GM23338 (cell line): ENCODE measurements at regions not wholly inside any gene's neighbourhood (a gene's known extent, or its start where the extent isn't known, plus 50 kb on each side); places are given as distances from the start of the nearest gene placed in this dataset.

Source experiments
- ATAC-seq: fragments of 200-7000 bp; cut with Tn5 transposase; 3 replicates; pipeline ENCODE4 v1.9.1; 2020
- DNase-seq: peaks from one replicate; pipeline ENCODE4 v3.0.0-alpha.2; 2015; ENCODE audit warnings: low spot score
- H2AFZ ChIP-seq: fragments of 200-600 bp; sonication (generic); 2 replicates; pipeline ENCODE4 v1.8.0; 2016; ENCODE audit warnings: antibody characterized with exemption, mild to moderate bottlenecking, moderate library complexity
- H3F3A ChIP-seq: fragments of 200-600 bp; sonication (generic); replicated peaks from 2 replicates; pipeline ENCODE4 v1.8.0; 2017; ENCODE audit warnings: antibody characterized with exemption, mixed run types, low read depth
- H3K27ac ChIP-seq: fragments of 200-600 bp; sonication (generic); 2 replicates; pipeline ENCODE4 v1.6.1; 2016; ENCODE audit warnings: low read depth
- H3K27me3 ChIP-seq: fragments of 200-600 bp; sonication (generic); 2 replicates; pipeline ENCODE4 v1.8.0; 2016; ENCODE audit warnings: mild to moderate bottlenecking, mixed run types, moderate library complexity; ENCODE audit not compliant: insufficient read depth
- H3K36me3 ChIP-seq: fragments of 200-600 bp; sonication (generic); 2 replicates; pipeline ENCODE4 v1.8.0; 2016; ENCODE audit warnings: mild to moderate bottlenecking; ENCODE audit not compliant: insufficient read depth
- H3K4me1 ChIP-seq: fragments of 200-600 bp; sonication (generic); 2 replicates; pipeline ENCODE4 v1.8.0; 2016; ENCODE audit warnings: mild to moderate bottlenecking, moderate library complexity; ENCODE audit not compliant: insufficient read depth
- H3K4me2 ChIP-seq: fragments of 200-600 bp; sonication (generic); 2 replicates; pipeline ENCODE4 v1.7.1; 2017; ENCODE audit warnings: mixed run types
- H3K4me3 ChIP-seq: fragments of 200-600 bp; sonication (generic); 2 replicates; pipeline ENCODE4 v1.6.1; 2016; ENCODE audit warnings: mixed run types
- H3K79me2 ChIP-seq: fragments of 200-600 bp; sonication (generic); replicated peaks from 2 replicates; pipeline ENCODE4 v1.8.0; 2017; ENCODE audit warnings: mild to moderate bottlenecking; ENCODE audit not compliant: insufficient read depth
- H3K9me2 ChIP-seq: fragments of 200-600 bp; sonication (generic); 2 replicates; pipeline ENCODE4 v1.8.0; 2017; ENCODE audit not compliant: insufficient read depth
- H4K20me1 ChIP-seq: fragments of 200-600 bp; sonication (generic); replicated peaks from 2 replicates; pipeline ENCODE4 v1.8.0; 2017; ENCODE audit warnings: mild to moderate bottlenecking; ENCODE audit not compliant: insufficient read depth
- H3K27ac Mint-ChIP-seq: 2 replicates; pipeline ENCODE4 v1.8.0; 2020; ENCODE audit warnings: inconsistent platforms, mild to moderate bottlenecking, moderate library complexity, mixed read lengths
- H3K27me3 Mint-ChIP-seq: 3 replicates; pipeline ENCODE4 v1.8.0; 2022; ENCODE audit warnings: low read depth, mild to moderate bottlenecking, moderate library complexity, mixed read lengths, inconsistent platforms; ENCODE audit not compliant: insufficient read depth, poor library complexity
- H3K36me3 Mint-ChIP-seq: 3 replicates; pipeline ENCODE4 v1.8.0; 2021; ENCODE audit warnings: low read depth, mild to moderate bottlenecking, inconsistent platforms, moderate library complexity, mixed read lengths
- H3K4me1 Mint-ChIP-seq: 3 replicates; pipeline ENCODE4 v1.8.0; 2020; ENCODE audit warnings: mild to moderate bottlenecking, inconsistent platforms, mixed read lengths
- H3K4me3 Mint-ChIP-seq: 3 replicates; pipeline ENCODE4 v1.8.0; 2021; ENCODE audit warnings: moderate library complexity, mild to moderate bottlenecking, inconsistent platforms, mixed read lengths
- H3K9me3 Mint-ChIP-seq: 3 replicates; pipeline ENCODE4 v1.8.0; 2020; ENCODE audit warnings: moderate library complexity, mild to moderate bottlenecking, inconsistent platforms, mixed read lengths
- CREB1 ChIP-seq: fragments of 250-450 bp; sonication (Bioruptor Pico); IDR thresholded peaks from 2 replicates; pipeline ENCODE4 v1.5.0; 2020; ENCODE audit warnings: low read depth, mild to moderate bottlenecking, moderate library complexity
- EZH2 ChIP-seq: fragments of 200-600 bp; sonication (generic); IDR thresholded peaks from one replicate; pipeline ENCODE4 v1.8.0; 2017; ENCODE audit warnings: antibody characterized with exemption, mild to moderate bottlenecking, low read depth; ENCODE audit not compliant: unreplicated experiment
- EZH2phosphoT487 ChIP-seq: fragments of 200-600 bp; sonication (generic); IDR thresholded peaks from one replicate; pipeline ENCODE4 v1.8.1; 2018; ENCODE audit warnings: antibody characterized with exemption; ENCODE audit not compliant: unreplicated experiment
- JUNB ChIP-seq: IDR thresholded peaks from one replicate; pipeline ENCODE4 v1.6.1; 2016; ENCODE audit warnings: antibody characterized with exemption; ENCODE audit not compliant: unreplicated experiment
- NANOG ChIP-seq: IDR thresholded peaks from 2 replicates; pipeline ENCODE4 v1.6.1; 2016; ENCODE audit warnings: antibody characterized with exemption, borderline replicate concordance
- POLR2AphosphoS5 ChIP-seq: IDR thresholded peaks from 2 replicates; pipeline ENCODE4 v1.6.1; 2016; ENCODE audit warnings: antibody characterized with exemption, low read depth
- STAT1 ChIP-seq: IDR thresholded peaks from one replicate; pipeline ENCODE4 v1.6.1; 2016; ENCODE audit warnings: antibody characterized with exemption; ENCODE audit not compliant: unreplicated experiment
- ZNF114 ChIP-seq: fragments of 250-450 bp; sonication (Bioruptor Pico); IDR thresholded peaks from 2 replicates; pipeline ENCODE4 v1.5.0; 2020; ENCODE audit warnings: mild to moderate bottlenecking, moderate library complexity
- ZNF331 ChIP-seq: fragments of 250-450 bp; sonication (Bioruptor Pico); IDR thresholded peaks from 2 replicates; pipeline ENCODE4 v1.5.0; 2020; ENCODE audit warnings: low read depth, mild to moderate bottlenecking, moderate library complexity
- TF ChIP-seq, protein P1 (sequence below): fragments of 250-450 bp; sonication (Bioruptor Pico); IDR thresholded peaks from 2 replicates; pipeline ENCODE4 v1.5.0; 2020; ENCODE audit warnings: mild to moderate bottlenecking, moderate library complexity
- TF ChIP-seq, protein P2 (sequence below): IDR thresholded peaks from 2 replicates; pipeline ENCODE4 v1.6.1; 2016; ENCODE audit warnings: antibody characterized with exemption
- TF ChIP-seq, protein P3 (sequence below): IDR thresholded peaks from one replicate; pipeline ENCODE4 v1.6.1; 2018; ENCODE audit warnings: antibody characterized with exemption; ENCODE audit not compliant: unreplicated experiment
- TF ChIP-seq, protein P4 (sequence below), 2 experiments: fragments of 200-600 bp in 1 of 2; sonication (generic) in 1 of 2; conservative IDR thresholded peaks; 2 replicates each; pipeline versions ENCODE4 v1.5.1 to v1.6.1; 2016 to 2017; ENCODE audit warnings: antibody characterized with exemption in 2 of 2, low read depth in 2 of 2, mild to moderate bottlenecking in 2 of 2, moderate library complexity in 1 of 2

DNA sequence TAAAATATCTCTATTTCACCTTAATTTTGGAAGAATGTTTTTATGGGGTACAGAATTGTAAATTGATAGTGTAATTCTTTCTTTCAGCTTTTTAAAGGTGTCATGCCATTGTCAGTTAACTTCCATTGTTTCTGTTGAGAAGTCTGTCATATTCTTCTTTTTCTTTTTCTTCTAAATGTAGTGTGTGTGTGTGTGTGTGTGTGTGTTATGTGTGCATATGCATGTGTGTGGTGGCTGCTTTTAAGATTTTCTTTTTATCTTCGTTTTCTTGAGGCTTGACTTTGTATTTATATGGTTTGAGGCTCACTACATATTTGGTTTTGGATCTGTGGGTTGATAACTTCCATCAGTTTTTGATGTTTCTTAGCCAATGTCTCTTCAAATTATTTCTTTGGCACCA, 176.5 kb downstream of the OGFRL1 start:
- H3K4me3 ChIP-seq, result no peak overlapping the region
- H3K36me3 Mint-ChIP-seq, result peaks cover 3% of the 10 kb centered on the region; the same call in 1 of the 3 replicates
- H3K36me3 ChIP-seq, result no peaks in the 10 kb centered on the region
- H3K27me3 ChIP-seq, result no peaks in the 10 kb centered on the region
- ATAC-seq (no peak), DNase-seq (no peak)
- no peaks in the 10 kb centered on the region for H3F3A ChIP-seq
- H3K4me1 ChIP-seq, result no peaks in the 10 kb centered on the region
- H3K27me3 Mint-ChIP-seq, result peaks cover 1% of the 10 kb centered on the region
- no peak overlapping the region for H3K27ac Mint-ChIP-seq
- no peak overlapping the region for H3K4me3 Mint-ChIP-seq
- H3K9me3 Mint-ChIP-seq, result peaks cover 5% of the 10 kb centered on the region; the same call in 2 of the 3 replicates
- H3K4me2 ChIP-seq, result no peak overlapping the region
- H3K4me1 Mint-ChIP-seq, result no peaks in the 10 kb centered on the region; the same call in 2 of the 3 replicates
- H4K20me1 ChIP-seq, result no peaks in the 10 kb centered on the region
- H3K79me2 ChIP-seq, result no peaks in the 10 kb centered on the region
- no peak overlapping the region for H3K27ac ChIP-seq
- H2AFZ ChIP-seq, result no peak overlapping the region
- TF ChIP-seq EZH2 (no peak), JUNB (no peak), STAT1 (no peak), ZNF331 (CRISPR knock-in tag) (no peak), CREB1 (CRISPR knock-in tag) (no peak), ZNF114 (CRISPR knock-in tag) (no peak), EZH2phosphoT487 (no peak), NANOG (no peak), POLR2AphosphoS5 (no peak)
- TF ChIP-seq, protein P1, sequence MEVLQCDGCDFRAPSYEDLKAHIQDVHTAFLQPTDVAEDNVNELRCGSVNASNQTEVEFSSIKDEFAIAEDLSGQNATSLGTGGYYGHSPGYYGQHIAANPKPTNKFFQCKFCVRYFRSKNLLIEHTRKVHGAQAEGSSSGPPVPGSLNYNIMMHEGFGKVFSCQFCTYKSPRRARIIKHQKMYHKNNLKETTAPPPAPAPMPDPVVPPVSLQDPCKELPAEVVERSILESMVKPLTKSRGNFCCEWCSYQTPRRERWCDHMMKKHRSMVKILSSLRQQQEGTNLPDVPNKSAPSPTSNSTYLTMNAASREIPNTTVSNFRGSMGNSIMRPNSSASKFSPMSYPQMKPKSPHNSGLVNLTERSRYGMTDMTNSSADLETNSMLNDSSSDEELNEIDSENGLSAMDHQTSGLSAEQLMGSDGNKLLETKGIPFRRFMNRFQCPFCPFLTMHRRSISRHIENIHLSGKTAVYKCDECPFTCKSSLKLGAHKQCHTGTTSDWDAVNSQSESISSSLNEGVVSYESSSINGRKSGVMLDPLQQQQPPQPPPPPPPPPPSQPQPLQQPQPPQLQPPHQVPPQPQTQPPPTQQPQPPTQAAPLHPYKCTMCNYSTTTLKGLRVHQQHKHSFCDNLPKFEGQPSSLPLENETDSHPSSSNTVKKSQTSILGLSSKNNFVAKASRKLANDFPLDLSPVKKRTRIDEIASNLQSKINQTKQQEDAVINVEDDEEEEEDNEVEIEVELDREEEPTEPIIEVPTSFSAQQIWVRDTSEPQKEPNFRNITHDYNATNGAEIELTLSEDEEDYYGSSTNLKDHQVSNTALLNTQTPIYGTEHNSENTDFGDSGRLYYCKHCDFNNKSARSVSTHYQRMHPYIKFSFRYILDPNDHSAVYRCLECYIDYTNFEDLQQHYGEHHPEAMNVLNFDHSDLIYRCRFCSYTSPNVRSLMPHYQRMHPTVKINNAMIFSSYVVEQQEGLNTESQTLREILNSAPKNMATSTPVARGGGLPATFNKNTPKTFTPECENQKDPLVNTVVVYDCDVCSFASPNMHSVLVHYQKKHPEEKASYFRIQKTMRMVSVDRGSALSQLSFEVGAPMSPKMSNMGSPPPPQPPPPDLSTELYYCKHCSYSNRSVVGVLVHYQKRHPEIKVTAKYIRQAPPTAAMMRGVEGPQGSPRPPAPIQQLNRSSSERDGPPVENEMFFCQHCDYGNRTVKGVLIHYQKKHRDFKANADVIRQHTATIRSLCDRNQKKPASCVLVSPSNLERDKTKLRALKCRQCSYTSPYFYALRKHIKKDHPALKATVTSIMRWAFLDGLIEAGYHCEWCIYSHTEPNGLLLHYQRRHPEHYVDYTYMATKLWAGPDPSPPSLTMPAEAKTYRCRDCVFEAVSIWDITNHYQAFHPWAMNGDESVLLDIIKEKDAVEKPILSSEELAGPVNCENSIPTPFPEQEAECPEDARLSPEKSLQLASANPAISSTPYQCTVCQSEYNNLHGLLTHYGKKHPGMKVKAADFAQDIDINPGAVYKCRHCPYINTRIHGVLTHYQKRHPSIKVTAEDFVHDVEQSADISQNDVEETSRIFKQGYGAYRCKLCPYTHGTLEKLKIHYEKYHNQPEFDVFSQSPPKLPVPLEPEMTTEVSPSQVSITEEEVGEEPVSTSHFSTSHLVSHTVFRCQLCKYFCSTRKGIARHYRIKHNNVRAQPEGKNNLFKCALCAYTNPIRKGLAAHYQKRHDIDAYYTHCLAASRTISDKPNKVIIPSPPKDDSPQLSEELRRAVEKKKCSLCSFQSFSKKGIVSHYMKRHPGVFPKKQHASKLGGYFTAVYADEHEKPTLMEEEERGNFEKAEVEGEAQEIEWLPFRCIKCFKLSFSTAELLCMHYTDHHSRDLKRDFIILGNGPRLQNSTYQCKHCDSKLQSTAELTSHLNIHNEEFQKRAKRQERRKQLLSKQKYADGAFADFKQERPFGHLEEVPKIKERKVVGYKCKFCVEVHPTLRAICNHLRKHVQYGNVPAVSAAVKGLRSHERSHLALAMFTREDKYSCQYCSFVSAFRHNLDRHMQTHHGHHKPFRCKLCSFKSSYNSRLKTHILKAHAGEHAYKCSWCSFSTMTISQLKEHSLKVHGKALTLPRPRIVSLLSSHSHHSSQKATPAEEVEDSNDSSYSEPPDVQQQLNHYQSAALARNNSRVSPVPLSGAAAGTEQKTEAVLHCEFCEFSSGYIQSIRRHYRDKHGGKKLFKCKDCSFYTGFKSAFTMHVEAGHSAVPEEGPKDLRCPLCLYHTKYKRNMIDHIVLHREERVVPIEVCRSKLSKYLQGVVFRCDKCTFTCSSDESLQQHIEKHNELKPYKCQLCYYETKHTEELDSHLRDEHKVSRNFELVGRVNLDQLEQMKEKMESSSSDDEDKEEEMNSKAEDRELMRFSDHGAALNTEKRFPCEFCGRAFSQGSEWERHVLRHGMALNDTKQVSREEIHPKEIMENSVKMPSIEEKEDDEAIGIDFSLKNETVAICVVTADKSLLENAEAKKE (CRISPR knock-in tag), result no peak
- TF ChIP-seq, protein P2, sequence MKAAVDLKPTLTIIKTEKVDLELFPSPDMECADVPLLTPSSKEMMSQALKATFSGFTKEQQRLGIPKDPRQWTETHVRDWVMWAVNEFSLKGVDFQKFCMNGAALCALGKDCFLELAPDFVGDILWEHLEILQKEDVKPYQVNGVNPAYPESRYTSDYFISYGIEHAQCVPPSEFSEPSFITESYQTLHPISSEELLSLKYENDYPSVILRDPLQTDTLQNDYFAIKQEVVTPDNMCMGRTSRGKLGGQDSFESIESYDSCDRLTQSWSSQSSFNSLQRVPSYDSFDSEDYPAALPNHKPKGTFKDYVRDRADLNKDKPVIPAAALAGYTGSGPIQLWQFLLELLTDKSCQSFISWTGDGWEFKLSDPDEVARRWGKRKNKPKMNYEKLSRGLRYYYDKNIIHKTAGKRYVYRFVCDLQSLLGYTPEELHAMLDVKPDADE, result no peak
- TF ChIP-seq, protein P3, sequence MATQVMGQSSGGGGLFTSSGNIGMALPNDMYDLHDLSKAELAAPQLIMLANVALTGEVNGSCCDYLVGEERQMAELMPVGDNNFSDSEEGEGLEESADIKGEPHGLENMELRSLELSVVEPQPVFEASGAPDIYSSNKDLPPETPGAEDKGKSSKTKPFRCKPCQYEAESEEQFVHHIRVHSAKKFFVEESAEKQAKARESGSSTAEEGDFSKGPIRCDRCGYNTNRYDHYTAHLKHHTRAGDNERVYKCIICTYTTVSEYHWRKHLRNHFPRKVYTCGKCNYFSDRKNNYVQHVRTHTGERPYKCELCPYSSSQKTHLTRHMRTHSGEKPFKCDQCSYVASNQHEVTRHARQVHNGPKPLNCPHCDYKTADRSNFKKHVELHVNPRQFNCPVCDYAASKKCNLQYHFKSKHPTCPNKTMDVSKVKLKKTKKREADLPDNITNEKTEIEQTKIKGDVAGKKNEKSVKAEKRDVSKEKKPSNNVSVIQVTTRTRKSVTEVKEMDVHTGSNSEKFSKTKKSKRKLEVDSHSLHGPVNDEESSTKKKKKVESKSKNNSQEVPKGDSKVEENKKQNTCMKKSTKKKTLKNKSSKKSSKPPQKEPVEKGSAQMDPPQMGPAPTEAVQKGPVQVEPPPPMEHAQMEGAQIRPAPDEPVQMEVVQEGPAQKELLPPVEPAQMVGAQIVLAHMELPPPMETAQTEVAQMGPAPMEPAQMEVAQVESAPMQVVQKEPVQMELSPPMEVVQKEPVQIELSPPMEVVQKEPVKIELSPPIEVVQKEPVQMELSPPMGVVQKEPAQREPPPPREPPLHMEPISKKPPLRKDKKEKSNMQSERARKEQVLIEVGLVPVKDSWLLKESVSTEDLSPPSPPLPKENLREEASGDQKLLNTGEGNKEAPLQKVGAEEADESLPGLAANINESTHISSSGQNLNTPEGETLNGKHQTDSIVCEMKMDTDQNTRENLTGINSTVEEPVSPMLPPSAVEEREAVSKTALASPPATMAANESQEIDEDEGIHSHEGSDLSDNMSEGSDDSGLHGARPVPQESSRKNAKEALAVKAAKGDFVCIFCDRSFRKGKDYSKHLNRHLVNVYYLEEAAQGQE, result no peak
- TF ChIP-seq, protein P4, sequence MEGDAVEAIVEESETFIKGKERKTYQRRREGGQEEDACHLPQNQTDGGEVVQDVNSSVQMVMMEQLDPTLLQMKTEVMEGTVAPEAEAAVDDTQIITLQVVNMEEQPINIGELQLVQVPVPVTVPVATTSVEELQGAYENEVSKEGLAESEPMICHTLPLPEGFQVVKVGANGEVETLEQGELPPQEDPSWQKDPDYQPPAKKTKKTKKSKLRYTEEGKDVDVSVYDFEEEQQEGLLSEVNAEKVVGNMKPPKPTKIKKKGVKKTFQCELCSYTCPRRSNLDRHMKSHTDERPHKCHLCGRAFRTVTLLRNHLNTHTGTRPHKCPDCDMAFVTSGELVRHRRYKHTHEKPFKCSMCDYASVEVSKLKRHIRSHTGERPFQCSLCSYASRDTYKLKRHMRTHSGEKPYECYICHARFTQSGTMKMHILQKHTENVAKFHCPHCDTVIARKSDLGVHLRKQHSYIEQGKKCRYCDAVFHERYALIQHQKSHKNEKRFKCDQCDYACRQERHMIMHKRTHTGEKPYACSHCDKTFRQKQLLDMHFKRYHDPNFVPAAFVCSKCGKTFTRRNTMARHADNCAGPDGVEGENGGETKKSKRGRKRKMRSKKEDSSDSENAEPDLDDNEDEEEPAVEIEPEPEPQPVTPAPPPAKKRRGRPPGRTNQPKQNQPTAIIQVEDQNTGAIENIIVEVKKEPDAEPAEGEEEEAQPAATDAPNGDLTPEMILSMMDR (conservative IDR thresholded peaks at IDR 0.05; ENCODE audit: low read depth in 2 of 2), result no peak
- H3K9me2 ChIP-seq, result no peaks in the 10 kb centered on the region
